D721Med (cell line): ENCODE measurements at regions not wholly inside any gene's neighbourhood (a gene's known extent, or its start where the extent isn't known, plus 50 kb on each side); places are given as distances from the start of the nearest gene placed in this dataset.

Source experiments
- DNase-seq: peaks from one replicate; pipeline ENCODE4 v3.0.0; 2011; ENCODE audit warnings: low spot score; ENCODE audit not compliant: insufficient read length
- FAIRE-seq: peaks from 2 replicates; lab custom pipeline; 2011; peaks lifted over from hg19 to GRCh38; lab: Jason Lieb, UNC
- TF ChIP-seq, protein P1 (sequence below): IDR thresholded peaks from 2 replicates; pipeline ENCODE4 v1.5.1; 2012; ENCODE audit warnings: mild to moderate bottlenecking, control low read depth; ENCODE audit not compliant: insufficient read depth; ENCODE audit errors: missing control alignments

- FAIRE-seq (no peak), DNase-seq (no peak)
- TF ChIP-seq, protein P1, sequence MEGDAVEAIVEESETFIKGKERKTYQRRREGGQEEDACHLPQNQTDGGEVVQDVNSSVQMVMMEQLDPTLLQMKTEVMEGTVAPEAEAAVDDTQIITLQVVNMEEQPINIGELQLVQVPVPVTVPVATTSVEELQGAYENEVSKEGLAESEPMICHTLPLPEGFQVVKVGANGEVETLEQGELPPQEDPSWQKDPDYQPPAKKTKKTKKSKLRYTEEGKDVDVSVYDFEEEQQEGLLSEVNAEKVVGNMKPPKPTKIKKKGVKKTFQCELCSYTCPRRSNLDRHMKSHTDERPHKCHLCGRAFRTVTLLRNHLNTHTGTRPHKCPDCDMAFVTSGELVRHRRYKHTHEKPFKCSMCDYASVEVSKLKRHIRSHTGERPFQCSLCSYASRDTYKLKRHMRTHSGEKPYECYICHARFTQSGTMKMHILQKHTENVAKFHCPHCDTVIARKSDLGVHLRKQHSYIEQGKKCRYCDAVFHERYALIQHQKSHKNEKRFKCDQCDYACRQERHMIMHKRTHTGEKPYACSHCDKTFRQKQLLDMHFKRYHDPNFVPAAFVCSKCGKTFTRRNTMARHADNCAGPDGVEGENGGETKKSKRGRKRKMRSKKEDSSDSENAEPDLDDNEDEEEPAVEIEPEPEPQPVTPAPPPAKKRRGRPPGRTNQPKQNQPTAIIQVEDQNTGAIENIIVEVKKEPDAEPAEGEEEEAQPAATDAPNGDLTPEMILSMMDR, result no peak
Measured at GRCh38 chr10:44828508-44829142, 82.5 kb upstream of the TMEM72 start.

GRCh38 chr10:44829426-44829825, 81.7 kb upstream of the TMEM72 start:
- DNase-seq (no peak), FAIRE-seq (no peak)
- TF ChIP-seq, protein P1, result no peak

GRCh38 chr10:44830022-44830421, 81.1 kb upstream of the TMEM72 start:
- TF ChIP-seq, protein P1, result no peak
- DNase-seq (no peak), FAIRE-seq (no peak)

- no peak for FAIRE-seq
Measured at GRCh38 chr10:44831581-44831980, 79.6 kb upstream of the TMEM72 start.

GRCh38 chr10:44832595-44833390, 78.3 kb upstream of the TMEM72 start:
- DNase-seq, result no peak

More at GRCh38 chr10:44831581-44831980, 79.6 kb upstream of the TMEM72 start:
- TF ChIP-seq, protein P1, result no peak
- no peak for DNase-seq

GRCh38 chr10:44834131-44834530, 77.0 kb upstream of the TMEM72 start:
- DNase-seq, result no peak
- no peak for FAIRE-seq
- TF ChIP-seq, protein P1, result no peak

More at GRCh38 chr10:44832595-44833390, 78.3 kb upstream of the TMEM72 start:
- FAIRE-seq, result no peak
- TF ChIP-seq, protein P1, result no peak

GRCh38 chr10:44835300-44835699, 75.8 kb upstream of the TMEM72 start:
- TF ChIP-seq, protein P1, result no peak
- DNase-seq, result no peak
- FAIRE-seq, result no peak
